AG04450 (cell line): ENCODE measurements at regions not wholly inside any gene's neighbourhood (a gene's known extent, or its start where the extent isn't known, plus 50 kb on each side); places are given as distances from the start of the nearest gene placed in this dataset.

Experiments
- CTCF ChIA-PET: fragments of 300-600, 350-600 bp; formaldehyde crosslinking; extraction: SDS; loops from one replicate; lab custom pipeline; 2022; ENCODE audit warnings: antibody characterized with exemption, inconsistent platforms; lab: Charles Lee
- POLR2A ChIA-PET: fragments of 350-600 bp; formaldehyde crosslinking; extraction: SDS; loops from one replicate; lab custom pipeline; 2021; ENCODE audit warnings: antibody characterized with exemption, inconsistent platforms; lab: Yijun Ruan, JAX
- DNase-seq: peaks from one replicate; pipeline ENCODE4 v3.0.0-alpha.2; 2011; ENCODE audit warnings: low read depth, low spot score
- H3K27ac ChIP-seq: one replicate; pipeline ENCODE4 v1.5.1; 2012; ENCODE audit warnings: low read depth, low read length, control low read depth
- H3K27me3 ChIP-seq: one replicate; pipeline ENCODE4 v1.6.0; 2012; ENCODE audit warnings: low read length; ENCODE audit not compliant: control insufficient read depth, insufficient read depth
- H3K4me3 ChIP-seq: 2 replicates; pipeline ENCODE4 v1.5.1; 2011; ENCODE audit warnings: mild to moderate bottlenecking, low read depth, low read length, control low read depth
- H3K9me3 ChIP-seq: 2 replicates; pipeline ENCODE4 v1.5.1; 2012; ENCODE audit warnings: low read length; ENCODE audit not compliant: control insufficient read depth, insufficient read depth
- CTCF ChIP-seq: IDR thresholded peaks from 2 replicates; pipeline ENCODE4 v1.5.1; 2011; ENCODE audit warnings: low read depth, low read length, control low read depth, inconsistent platforms

GRCh38 chr20:51223183-51223720 is 200.3 kb upstream of the KCNG1 start:
- TF ChIP-seq CTCF = no peak
- H3K27ac ChIP-seq = no peak overlapping the region
- ChIA-PET POLR2A (no interaction called here), CTCF (no interaction called here)
- no peaks in the 10 kb centered on the region; the same call in 1 of the 2 replicates for H3K9me3 ChIP-seq
- no peak for DNase-seq
- no peak overlapping the region for H3K4me3 ChIP-seq
- H3K27me3 ChIP-seq = peaks cover 20% of the 10 kb centered on the region

- TF ChIP-seq CTCF = no peak
- CTCF ChIA-PET = interaction anchor here (0.6 to 2.0 kb wide), 3 partner anchors 10 to 58 kb away, joined by 4 to 12 read pairs (median 12); no protein-coding TSS in a partner anchor
- Histone ChIP-seq H3K9me3 (peaks cover 9% of the 10 kb centered on the region), H3K27me3 (peaks cover 17% of the 10 kb centered on the region), H3K27ac (no peak overlapping the region), H3K4me3 (peak overlapping the region; percentile 31)
- peak; percentile 11 for DNase-seq
- POLR2A ChIA-PET = no interaction called here
These were observed 199.0 kb upstream of the KCNG1 start for GRCh38 chr20:51221791-51222408.

GRCh38 chr20:51221103-51221502 is 198.2 kb upstream of the KCNG1 start:
- POLR2A ChIA-PET = no interaction called here
- peaks cover 11% of the 10 kb centered on the region for H3K9me3 ChIP-seq
- H3K27me3 ChIP-seq = peaks cover 16% of the 10 kb centered on the region
- CTCF ChIA-PET = interaction anchor here (0.7 to 2.0 kb wide), 3 partner anchors 10 to 65 kb away, joined by 4 to 12 read pairs (median 12); no protein-coding TSS in a partner anchor
- no peak overlapping the region for H3K4me3 ChIP-seq
- TF ChIP-seq CTCF = no peak
- H3K27ac ChIP-seq = no peak overlapping the region
- no peak for DNase-seq

GRCh38 chr20:51220293-51220706 is 197.4 kb upstream of the KCNG1 start:
- no peak overlapping the region for H3K4me3 ChIP-seq
- CTCF ChIA-PET = interaction anchor here (0.7 to 2.0 kb wide), 2 partner anchors 9 to 64 kb away, joined by 4 to 12 read pairs; no protein-coding TSS in a partner anchor
- H3K27me3 ChIP-seq = peaks cover 17% of the 10 kb centered on the region
- POLR2A ChIA-PET = no interaction called here
- peak; percentile 83 for TF ChIP-seq CTCF
- DNase-seq = no peak
- H3K9me3 ChIP-seq = peaks cover 11% of the 10 kb centered on the region
- no peak overlapping the region for H3K27ac ChIP-seq

GRCh38 chr20:51219544-51219943 is 196.6 kb upstream of the KCNG1 start:
- DNase-seq = no peak
- CTCF ChIA-PET = no interaction called here
- Histone ChIP-seq H3K27ac (no peak overlapping the region), H3K27me3 (peaks cover 17% of the 10 kb centered on the region), H3K9me3 (peaks cover 11% of the 10 kb centered on the region), H3K4me3 (no peak overlapping the region)
- no peak for TF ChIP-seq CTCF
- POLR2A ChIA-PET = no interaction called here
